Activated naive CD8-positive, alpha-beta T cell treated with anti-CD3 and anti-CD28 coated beads for 36 hours (primary cell): ENCODE measurements at regions not wholly inside any gene's neighbourhood (a gene's known extent, or its start where the extent isn't known, plus 50 kb on each side); places are given as distances from the start of the nearest gene placed in this dataset.

Experiments
- DNase-seq: peaks from one replicate; pipeline ENCODE4 v3.0.0; 2021
- H3K27ac Mint-ChIP-seq: one replicate; pipeline ENCODE4 v1.8.0; 2022; ENCODE audit warnings: mild to moderate bottlenecking, moderate library complexity, mixed read lengths
- H3K27me3 Mint-ChIP-seq: one replicate; pipeline ENCODE4 v1.8.0; 2022; ENCODE audit warnings: mild to moderate bottlenecking, mixed read lengths
- H3K36me3 Mint-ChIP-seq: one replicate; pipeline ENCODE4 v1.8.0; 2021; ENCODE audit warnings: mild to moderate bottlenecking, mixed read lengths
- H3K4me1 Mint-ChIP-seq: one replicate; pipeline ENCODE4 v1.8.0; 2021; ENCODE audit warnings: mixed read lengths
- H3K4me3 Mint-ChIP-seq: one replicate; pipeline ENCODE4 v1.8.0; 2022; ENCODE audit warnings: mild to moderate bottlenecking, moderate library complexity, mixed read lengths
- H3K9me3 Mint-ChIP-seq: one replicate; pipeline ENCODE4 v1.8.0; 2022; ENCODE audit warnings: mixed read lengths

GRCh38 chr20:11429168-11429567, 488.5 kb upstream of the BTBD3 start:
- Mint-ChIP-seq H3K36me3 (no peaks in the 10 kb centered on the region), H3K4me1 (no peaks in the 10 kb centered on the region), H3K4me3 (no peak overlapping the region), H3K27ac (no peak overlapping the region), H3K27me3 (no peaks in the 10 kb centered on the region), H3K9me3 (no peaks in the 10 kb centered on the region)
- DNase-seq, result no peak

- no peak overlapping the region for H3K27ac Mint-ChIP-seq
- DNase-seq, result no peak
- no peaks in the 10 kb centered on the region for H3K9me3 Mint-ChIP-seq
- H3K27me3 Mint-ChIP-seq, result no peaks in the 10 kb centered on the region
- H3K36me3 Mint-ChIP-seq, result no peaks in the 10 kb centered on the region
- H3K4me1 Mint-ChIP-seq, result no peaks in the 10 kb centered on the region
- H3K4me3 Mint-ChIP-seq, result no peak overlapping the region
These were observed 487.7 kb upstream of the BTBD3 start for GRCh38 chr20:11429889-11430519.

DNA sequence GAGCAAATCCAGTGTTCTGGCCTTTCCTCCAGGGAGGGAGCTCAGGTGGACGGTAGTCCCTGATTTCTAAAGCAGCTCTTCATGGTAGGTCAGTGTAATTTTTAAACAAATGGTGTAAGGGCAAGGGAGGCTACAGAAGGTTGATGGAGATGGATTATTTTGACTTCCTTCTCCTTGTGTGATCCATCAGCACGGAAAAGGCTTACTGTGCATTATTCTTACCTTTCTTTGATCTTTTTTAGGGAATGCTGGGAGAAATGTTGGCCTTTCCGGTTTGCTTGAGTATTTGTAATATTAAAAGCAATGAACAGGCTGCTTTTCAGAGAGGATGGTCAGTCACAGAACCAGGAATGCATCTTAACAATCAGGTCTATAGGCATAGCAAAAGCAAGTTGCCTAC, 487.0 kb upstream of the BTBD3 start:
- no peaks in the 10 kb centered on the region for H3K4me1 Mint-ChIP-seq
- peaks cover 3% of the 10 kb centered on the region for H3K9me3 Mint-ChIP-seq

DNA sequence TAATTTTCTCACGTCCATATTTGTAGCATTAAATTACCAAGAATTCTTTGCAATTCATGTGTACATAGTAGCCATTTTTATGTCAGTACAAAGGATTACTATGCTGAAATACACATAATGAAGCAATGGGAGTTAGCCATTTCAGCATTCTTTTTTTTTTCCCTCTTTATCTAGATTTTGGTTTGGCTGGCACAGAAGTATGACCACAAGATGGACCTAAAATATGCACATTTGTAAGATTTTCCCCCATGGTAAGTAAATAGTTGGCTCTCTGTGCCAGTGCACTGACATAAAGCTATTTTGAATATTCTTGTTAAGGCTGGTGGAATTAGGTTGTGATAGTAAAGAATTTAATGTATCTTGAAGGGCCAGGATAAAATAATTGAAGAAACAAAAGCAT, 486.1 kb upstream of the BTBD3 start:
- Mint-ChIP-seq H3K27ac (no peak overlapping the region), H3K27me3 (no peaks in the 10 kb centered on the region), H3K9me3 (peaks cover 6% of the 10 kb centered on the region), H3K4me1 (no peaks in the 10 kb centered on the region), H3K4me3 (no peak overlapping the region), H3K36me3 (no peaks in the 10 kb centered on the region)
- no peak for DNase-seq

More for the DNA sequence above, 487.0 kb upstream of the BTBD3 start:
- no peak for DNase-seq
- no peaks in the 10 kb centered on the region for H3K36me3 Mint-ChIP-seq
- H3K27me3 Mint-ChIP-seq, result no peaks in the 10 kb centered on the region
- H3K27ac Mint-ChIP-seq, result no peak overlapping the region
- H3K4me3 Mint-ChIP-seq, result no peak overlapping the region

DNA sequence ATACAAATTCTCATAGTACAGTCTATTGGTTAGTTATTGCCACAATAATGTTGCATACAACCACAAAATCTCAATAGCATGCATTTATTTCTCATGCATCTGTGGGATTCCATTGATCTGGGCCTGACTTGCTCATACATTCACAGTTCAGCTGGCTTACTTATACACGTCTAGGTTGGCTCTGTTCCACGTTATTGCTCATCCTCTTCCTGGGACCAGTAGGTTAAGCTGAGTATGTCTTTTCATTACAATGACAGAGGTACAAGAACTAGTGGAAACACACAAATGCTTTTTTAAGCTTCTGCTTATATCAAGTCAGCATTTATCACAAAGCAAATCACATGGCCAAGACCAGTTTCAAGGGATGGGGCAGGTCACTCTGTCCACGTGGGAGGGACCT, 485.3 kb upstream of the BTBD3 start:
- no peak overlapping the region for H3K27ac Mint-ChIP-seq
- H3K36me3 Mint-ChIP-seq, result no peaks in the 10 kb centered on the region
- H3K4me3 Mint-ChIP-seq, result no peak overlapping the region

GRCh38 chr20:11436113-11436905, 481.4 kb upstream of the BTBD3 start:
- no peaks in the 10 kb centered on the region for H3K27me3 Mint-ChIP-seq
- no peak overlapping the region for H3K27ac Mint-ChIP-seq
- H3K4me1 Mint-ChIP-seq, result no peaks in the 10 kb centered on the region
- no peak for DNase-seq
- H3K9me3 Mint-ChIP-seq, result peaks cover 9% of the 10 kb centered on the region
- H3K4me3 Mint-ChIP-seq, result no peak overlapping the region
- H3K36me3 Mint-ChIP-seq, result no peaks in the 10 kb centered on the region

More for the DNA sequence above, 485.3 kb upstream of the BTBD3 start:
- H3K9me3 Mint-ChIP-seq, result peaks cover 9% of the 10 kb centered on the region
- no peaks in the 10 kb centered on the region for H3K27me3 Mint-ChIP-seq
- H3K4me1 Mint-ChIP-seq, result no peaks in the 10 kb centered on the region
- DNase-seq, result no peak

- DNase-seq, result no peak
- H3K27ac Mint-ChIP-seq, result no peak overlapping the region
- H3K36me3 Mint-ChIP-seq, result no peaks in the 10 kb centered on the region
- peaks cover 9% of the 10 kb centered on the region for H3K9me3 Mint-ChIP-seq
- H3K4me3 Mint-ChIP-seq, result no peak overlapping the region
- H3K4me1 Mint-ChIP-seq, result no peaks in the 10 kb centered on the region
- no peaks in the 10 kb centered on the region for H3K27me3 Mint-ChIP-seq
These were observed 480.6 kb upstream of the BTBD3 start for GRCh38 chr20:11437090-11437489.

- DNase-seq, result no peak
These were observed 479.9 kb upstream of the BTBD3 start for GRCh38 chr20:11437611-11438380.

DNA sequence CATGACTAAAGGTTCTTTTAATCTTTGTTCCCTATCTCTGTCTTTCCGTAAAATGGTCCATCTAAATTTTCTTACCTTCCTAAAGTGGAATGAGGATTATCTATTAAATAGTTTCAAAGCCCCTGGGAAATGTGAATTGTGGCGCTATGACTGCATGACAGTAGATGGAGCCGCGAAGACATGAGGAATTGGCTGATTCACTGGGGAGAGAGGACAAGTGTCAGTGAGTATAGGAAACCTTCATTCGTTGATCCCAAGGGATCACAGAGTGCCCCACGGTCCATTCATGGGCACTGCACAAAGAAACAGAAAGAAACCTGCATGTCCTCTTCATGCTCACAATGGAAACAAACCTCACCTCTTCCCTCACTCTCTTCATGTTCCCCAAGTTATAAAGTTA, 479.3 kb upstream of the BTBD3 start:
- no peak overlapping the region for H3K27ac Mint-ChIP-seq
- no peaks in the 10 kb centered on the region for H3K4me1 Mint-ChIP-seq
- no peaks in the 10 kb centered on the region for H3K36me3 Mint-ChIP-seq
- peaks cover 9% of the 10 kb centered on the region for H3K9me3 Mint-ChIP-seq
- DNase-seq, result no peak
- no peaks in the 10 kb centered on the region for H3K27me3 Mint-ChIP-seq
- H3K4me3 Mint-ChIP-seq, result no peak overlapping the region

More at GRCh38 chr20:11437611-11438380, 479.9 kb upstream of the BTBD3 start:
- no peak overlapping the region for H3K27ac Mint-ChIP-seq
- no peak overlapping the region for H3K4me3 Mint-ChIP-seq
- H3K27me3 Mint-ChIP-seq, result no peaks in the 10 kb centered on the region
- H3K9me3 Mint-ChIP-seq, result peaks cover 9% of the 10 kb centered on the region
- no peaks in the 10 kb centered on the region for H3K36me3 Mint-ChIP-seq
- H3K4me1 Mint-ChIP-seq, result no peaks in the 10 kb centered on the region

- DNase-seq, result no peak
- Mint-ChIP-seq H3K4me3 (no peak overlapping the region), H3K27me3 (no peaks in the 10 kb centered on the region), H3K9me3 (no peaks in the 10 kb centered on the region), H3K36me3 (no peaks in the 10 kb centered on the region), H3K27ac (no peak overlapping the region), H3K4me1 (no peaks in the 10 kb centered on the region)
These were observed 474.1 kb upstream of the BTBD3 start for GRCh38 chr20:11443382-11444119.

GRCh38 chr20:11445161-11445560, 472.5 kb upstream of the BTBD3 start:
- Mint-ChIP-seq H3K4me1 (no peaks in the 10 kb centered on the region), H3K27me3 (no peaks in the 10 kb centered on the region), H3K9me3 (no peaks in the 10 kb centered on the region), H3K36me3 (no peaks in the 10 kb centered on the region), H3K27ac (no peak overlapping the region), H3K4me3 (no peak overlapping the region)
- DNase-seq, result no peak

DNA sequence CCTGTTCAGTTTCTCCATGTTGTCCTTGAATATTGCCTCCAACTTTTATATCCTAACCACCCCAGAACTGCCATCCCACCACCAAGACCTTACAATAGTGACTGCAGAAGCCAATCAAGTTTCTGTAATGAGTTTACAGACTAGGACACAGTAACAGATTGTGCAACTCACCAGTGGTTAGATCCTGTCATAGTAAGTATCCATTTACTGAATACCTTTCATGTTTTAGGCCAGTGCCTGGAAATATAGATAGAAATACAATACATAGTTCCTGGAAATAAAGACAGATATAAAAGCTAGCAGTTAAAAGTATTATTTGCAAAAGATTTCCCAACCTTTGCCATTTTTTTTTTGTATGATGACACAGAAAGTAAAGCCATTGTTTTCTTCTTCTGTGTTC, 471.8 kb upstream of the BTBD3 start:
- H3K27ac Mint-ChIP-seq, result no peak overlapping the region
- DNase-seq, result no peak
- no peaks in the 10 kb centered on the region for H3K36me3 Mint-ChIP-seq
- no peak overlapping the region for H3K4me3 Mint-ChIP-seq
- no peaks in the 10 kb centered on the region for H3K4me1 Mint-ChIP-seq
- no peaks in the 10 kb centered on the region for H3K27me3 Mint-ChIP-seq
- no peaks in the 10 kb centered on the region for H3K9me3 Mint-ChIP-seq

GRCh38 chr20:11447371-11448100, 470.2 kb upstream of the BTBD3 start:
- Mint-ChIP-seq H3K27me3 (no peaks in the 10 kb centered on the region), H3K36me3 (no peaks in the 10 kb centered on the region), H3K4me1 (no peaks in the 10 kb centered on the region), H3K27ac (no peak overlapping the region), H3K9me3 (no peaks in the 10 kb centered on the region), H3K4me3 (no peak overlapping the region)
- DNase-seq, result no peak

GRCh38 chr20:11448554-11448953, 469.1 kb upstream of the BTBD3 start:
- no peaks in the 10 kb centered on the region for H3K27me3 Mint-ChIP-seq
- no peak for DNase-seq
- no peak overlapping the region for H3K4me3 Mint-ChIP-seq
- no peak overlapping the region for H3K27ac Mint-ChIP-seq
- H3K36me3 Mint-ChIP-seq, result no peaks in the 10 kb centered on the region
- H3K4me1 Mint-ChIP-seq, result no peaks in the 10 kb centered on the region
- H3K9me3 Mint-ChIP-seq, result no peaks in the 10 kb centered on the region
